Testis (tissue), 2 donors: ENCODE measurements at regions not wholly inside any gene's neighbourhood (a gene's known extent, or its start where the extent isn't known, plus 50 kb on each side); places are given as distances from the start of the nearest gene placed in this dataset.

Experiments
- DNase-seq: peaks from one replicate; pipeline ENCODE4 v3.0.0-alpha.2; 2019
- H3K27ac ChIP-seq, 2 donors: fragments of 200-600 bp; sonication (generic); one replicate each; pipeline ENCODE4 v1.5.1; 2019
- H3K27me3 ChIP-seq: fragments of 200-600 bp; sonication (generic); one replicate; pipeline ENCODE4 v1.5.1; 2019
- H3K36me3 ChIP-seq: fragments of 200-600 bp; sonication (generic); one replicate; pipeline ENCODE4 v1.5.1; 2017; ENCODE audit warnings: low read depth; ENCODE audit errors: missing control alignments
- H3K4me1 ChIP-seq: fragments of 200-600 bp; sonication (generic); one replicate; pipeline ENCODE4 v1.5.1; 2019
- H3K4me3 ChIP-seq, 2 donors: fragments of 200-600 bp; sonication (generic); one replicate each; pipeline ENCODE4 v1.5.1; 2017 to 2019
- H3K9me3 ChIP-seq: fragments of 200-600 bp; sonication (generic); one replicate; pipeline ENCODE4 v1.5.1; 2017
- POLR2A ChIP-seq: fragments of 450-650 bp; IDR thresholded peaks from one replicate; pipeline ENCODE4 v1.6.1; 2017; ENCODE audit warnings: antibody characterized with exemption, mild to moderate bottlenecking, moderate library complexity
- WGBS, 2 donors: methylation state at CpG; one replicate each; pipeline ENCODE4 v1.1.5; 2018; 5-methylcytosine and 5-hydroxymethylcytosine counted together
- intact Hi-C: fragments of 100-400 bp; cut with DNase I; formaldehyde crosslinking; loops from one replicate; pipeline ENCODE4 v1.15.1; 2023; ENCODE audit warnings: low total_unique reads
- TF ChIP-seq, protein P1 (sequence below), 3 experiments: fragments of 450-650 bp in 2 of 3; fragments of 200-600 bp in 1 of 3; sonication (generic) in 1 of 3; IDR thresholded peaks; one replicate each; pipeline ENCODE4 v1.5.1; 2016 to 2019; ENCODE audit warnings: antibody characterized with exemption in 3 of 3, mild to moderate bottlenecking in 2 of 3, moderate library complexity in 1 of 3

DNA sequence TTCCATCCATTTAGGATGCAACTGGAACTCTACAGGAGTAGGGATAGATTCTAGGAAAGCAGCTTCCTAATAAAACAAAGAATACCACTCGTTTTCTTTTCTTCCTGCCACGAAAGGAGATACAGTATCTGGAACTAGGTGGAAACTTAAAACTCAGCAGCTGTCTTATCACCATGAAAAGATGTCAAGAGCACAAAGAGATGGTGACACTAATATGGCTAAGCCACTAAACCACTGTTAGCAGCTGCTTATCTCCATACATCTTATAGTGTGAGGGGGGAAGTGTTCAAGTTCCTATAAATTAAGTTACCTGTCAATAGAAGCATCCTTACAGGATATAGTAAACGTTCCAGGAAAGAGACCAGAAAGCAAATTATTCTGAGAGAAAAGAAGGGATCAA lies 162.5 kb downstream of the TYW3 start:
- Histone ChIP-seq H3K27ac (no peak overlapping the region), H3K4me1 (no peaks in the 10 kb centered on the region), H3K36me3 (no peaks in the 10 kb centered on the region), H3K4me3 (no peak overlapping the region), H3K9me3 (no peaks in the 10 kb centered on the region), H3K27me3 (no peaks in the 10 kb centered on the region)
- WGBS, 2 donors: 54 to 65% methylated on average over 3 of the region's 3 CpGs
- DNase-seq: no peak
- intact Hi-C loops: no loop called here
- TF ChIP-seq, protein P1, sequence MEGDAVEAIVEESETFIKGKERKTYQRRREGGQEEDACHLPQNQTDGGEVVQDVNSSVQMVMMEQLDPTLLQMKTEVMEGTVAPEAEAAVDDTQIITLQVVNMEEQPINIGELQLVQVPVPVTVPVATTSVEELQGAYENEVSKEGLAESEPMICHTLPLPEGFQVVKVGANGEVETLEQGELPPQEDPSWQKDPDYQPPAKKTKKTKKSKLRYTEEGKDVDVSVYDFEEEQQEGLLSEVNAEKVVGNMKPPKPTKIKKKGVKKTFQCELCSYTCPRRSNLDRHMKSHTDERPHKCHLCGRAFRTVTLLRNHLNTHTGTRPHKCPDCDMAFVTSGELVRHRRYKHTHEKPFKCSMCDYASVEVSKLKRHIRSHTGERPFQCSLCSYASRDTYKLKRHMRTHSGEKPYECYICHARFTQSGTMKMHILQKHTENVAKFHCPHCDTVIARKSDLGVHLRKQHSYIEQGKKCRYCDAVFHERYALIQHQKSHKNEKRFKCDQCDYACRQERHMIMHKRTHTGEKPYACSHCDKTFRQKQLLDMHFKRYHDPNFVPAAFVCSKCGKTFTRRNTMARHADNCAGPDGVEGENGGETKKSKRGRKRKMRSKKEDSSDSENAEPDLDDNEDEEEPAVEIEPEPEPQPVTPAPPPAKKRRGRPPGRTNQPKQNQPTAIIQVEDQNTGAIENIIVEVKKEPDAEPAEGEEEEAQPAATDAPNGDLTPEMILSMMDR (IDR thresholded peaks at IDR 0.05): no peak
- no peak for TF ChIP-seq POLR2A

DNA sequence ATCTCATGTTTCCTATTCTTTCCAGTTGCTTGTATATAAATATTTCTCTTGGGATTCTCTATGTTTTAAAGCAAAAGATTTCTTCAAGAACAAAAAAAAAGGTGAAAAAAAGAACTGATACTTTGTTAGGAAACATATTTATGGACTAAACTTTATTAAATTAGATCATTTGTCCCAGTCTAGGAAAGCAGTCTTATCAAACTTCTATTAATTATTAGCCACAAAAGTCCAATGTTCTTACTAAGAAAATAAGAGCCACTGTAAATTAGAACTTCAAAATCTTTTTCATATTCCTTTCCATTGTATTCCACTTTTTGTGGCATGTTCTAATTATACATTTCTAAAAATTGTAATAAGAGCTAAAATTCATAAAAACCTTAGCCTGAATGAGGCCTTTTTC lies 175.2 kb downstream of the TYW3 start:
- no peaks in the 10 kb centered on the region for H3K27me3 ChIP-seq
- no peaks in the 10 kb centered on the region for H3K4me1 ChIP-seq
- TF ChIP-seq, protein P1 (IDR thresholded peaks at IDR 0.05): no peak
- no peak for TF ChIP-seq POLR2A
- no peak overlapping the region for H3K4me3 ChIP-seq
- no peaks in the 10 kb centered on the region for H3K9me3 ChIP-seq
- H3K27ac ChIP-seq: no peak overlapping the region
- no peaks in the 10 kb centered on the region for H3K36me3 ChIP-seq
- intact Hi-C loops: no loop called here
- no peak for DNase-seq

DNA sequence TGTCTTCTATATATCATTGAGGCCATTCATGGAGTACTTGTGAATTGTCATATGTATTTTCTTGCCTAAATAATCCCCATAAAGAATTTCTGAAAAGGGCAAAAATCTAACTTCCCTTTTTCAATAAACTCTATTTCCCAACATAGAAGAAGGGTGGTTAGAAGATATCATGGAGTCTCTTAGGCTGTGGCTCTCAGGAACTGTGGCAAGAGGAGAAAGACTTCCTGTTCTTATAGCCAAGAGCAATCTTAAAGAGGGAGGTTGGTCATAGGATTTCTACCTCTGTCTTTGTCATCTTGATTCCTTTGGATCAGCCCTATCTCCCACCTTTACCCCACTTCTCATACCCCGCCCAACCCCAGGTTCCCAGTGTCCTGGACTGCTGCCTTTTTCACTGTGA lies 175.8 kb downstream of the TYW3 start:
- Histone ChIP-seq H3K4me3 (no peak overlapping the region), H3K4me1 (no peaks in the 10 kb centered on the region), H3K36me3 (no peaks in the 10 kb centered on the region), H3K27me3 (no peaks in the 10 kb centered on the region), H3K9me3 (no peaks in the 10 kb centered on the region), H3K27ac (no peak overlapping the region)
- DNase-seq: no peak
- intact Hi-C loops: no loop called here
- no peak for TF ChIP-seq POLR2A
- TF ChIP-seq, protein P1 (IDR thresholded peaks at IDR 0.05): no peak
- 88 to 90% methylated on average over 1 of the region's 1 CpG for WGBS, 2 donors

DNA sequence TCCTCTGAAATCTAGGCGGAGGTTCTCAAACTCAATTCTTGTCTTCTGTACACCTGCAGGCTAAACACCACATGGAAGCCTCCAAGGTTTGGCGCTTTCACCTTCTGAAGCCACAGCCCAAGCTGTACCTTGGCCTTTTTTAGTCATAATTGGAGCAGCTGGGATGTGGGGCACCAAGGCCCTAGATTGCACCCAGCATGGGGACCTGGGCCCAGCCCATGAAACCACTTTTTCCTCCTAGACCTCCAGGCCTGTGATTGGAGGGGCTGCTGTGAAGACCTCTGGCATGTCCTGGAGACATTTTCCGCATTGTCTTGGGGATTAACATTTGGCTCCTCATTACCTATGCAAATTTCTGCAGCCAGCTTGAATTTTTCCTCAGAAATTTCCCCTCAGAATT lies 181.0 kb downstream of the TYW3 start:
- no peak for DNase-seq
- H3K27ac ChIP-seq: no peak overlapping the region
- intact Hi-C loops: no loop called here
- no peaks in the 10 kb centered on the region for H3K27me3 ChIP-seq
- no peaks in the 10 kb centered on the region for H3K9me3 ChIP-seq
- 86 to 93% methylated on average over 3 of the region's 3 CpGs for WGBS, 2 donors
- H3K4me3 ChIP-seq: no peak overlapping the region
- no peak for TF ChIP-seq POLR2A
- TF ChIP-seq, protein P1 (IDR thresholded peaks at IDR 0.05): no peak
- H3K4me1 ChIP-seq: no peaks in the 10 kb centered on the region
- H3K36me3 ChIP-seq: no peaks in the 10 kb centered on the region

GRCh38 chr1:74933500-74933899 lies 200.5 kb downstream of the TYW3 start:
- Histone ChIP-seq H3K4me3 (no peak overlapping the region), H3K9me3 (no peaks in the 10 kb centered on the region), H3K27ac (no peak overlapping the region), H3K27me3 (no peaks in the 10 kb centered on the region), H3K4me1 (no peaks in the 10 kb centered on the region), H3K36me3 (no peaks in the 10 kb centered on the region)
- intact Hi-C loops: no loop called here
- 53 to 73% methylated on average over 2 of the region's 2 CpGs for WGBS, 2 donors
- TF ChIP-seq POLR2A: no peak
- TF ChIP-seq, protein P1 (IDR thresholded peaks at IDR 0.05): no peak
- no peak for DNase-seq
